CD4-positive, alpha-beta T cell treated with Interleukin-2 at 100 ng/mL for 4 hours (primary cell): ENCODE measurements at regions not wholly inside any gene's neighbourhood (a gene's known extent, or its start where the extent isn't known, plus 50 kb on each side); places are given as distances from the start of the nearest gene placed in this dataset.

Experiments used
- DNase-seq: peaks from one replicate; pipeline ENCODE4 v3.0.0-alpha.2; 2020; ENCODE audit warnings: low spot score

- no peak for DNase-seq
Measured at GRCh38 chr3:104855702-104856101, 511.0 kb upstream of the ALCAM start.

- DNase-seq = no peak
Measured at GRCh38 chr3:104856741-104857140, 510.0 kb upstream of the ALCAM start.

GRCh38 chr3:104868291-104868690, 498.4 kb upstream of the ALCAM start:
- no peak for DNase-seq

- DNase-seq = no peak
Measured at GRCh38 chr3:104870276-104870675, 496.4 kb upstream of the ALCAM start.

GRCh38 chr3:104873331-104873730, 493.4 kb upstream of the ALCAM start:
- DNase-seq = no peak

- no peak for DNase-seq
Measured at GRCh38 chr3:104878395-104878794, 488.3 kb upstream of the ALCAM start.

- DNase-seq = no peak
Measured at GRCh38 chr3:104879919-104880318, 486.8 kb upstream of the ALCAM start.

- no peak for DNase-seq
Measured at GRCh38 chr3:104885214-104885814, 481.4 kb upstream of the ALCAM start.

- DNase-seq = no peak
Measured at GRCh38 chr3:104886220-104886995, 480.3 kb upstream of the ALCAM start.

GRCh38 chr3:104887069-104887468, 479.6 kb upstream of the ALCAM start:
- no peak for DNase-seq

GRCh38 chr3:104887619-104888018, 479.1 kb upstream of the ALCAM start:
- DNase-seq = no peak

GRCh38 chr3:104892044-104892443, 474.7 kb upstream of the ALCAM start:
- no peak for DNase-seq

GRCh38 chr3:104896624-104897023, 470.1 kb upstream of the ALCAM start:
- DNase-seq = no peak

- DNase-seq = no peak
Measured at GRCh38 chr3:104901396-104901795, 465.3 kb upstream of the ALCAM start.

- DNase-seq = no peak
Measured at GRCh38 chr3:104903064-104903463, 463.6 kb upstream of the ALCAM start.

GRCh38 chr3:104906001-104906639, 460.6 kb upstream of the ALCAM start:
- DNase-seq = no peak

GRCh38 chr3:104907507-104907906, 459.2 kb upstream of the ALCAM start:
- DNase-seq = no peak

GRCh38 chr3:104908761-104909160, 457.9 kb upstream of the ALCAM start:
- DNase-seq = no peak

- no peak for DNase-seq
Measured at GRCh38 chr3:104909198-104909597, 457.5 kb upstream of the ALCAM start.

- no peak for DNase-seq
Measured at GRCh38 chr3:104909721-104910120, 457.0 kb upstream of the ALCAM start.

GRCh38 chr3:104911376-104911775, 455.3 kb upstream of the ALCAM start:
- no peak for DNase-seq

GRCh38 chr3:104916971-104917370, 449.7 kb upstream of the ALCAM start:
- no peak for DNase-seq

GRCh38 chr3:104920512-104920911, 446.2 kb upstream of the ALCAM start:
- DNase-seq = no peak
